Karpas-422 (cell line): ENCODE measurements at regions not wholly inside any gene's neighbourhood (a gene's known extent, or its start where the extent isn't known, plus 50 kb on each side); places are given as distances from the start of the nearest gene placed in this dataset.

Experiments used
- DNase-seq: peaks from one replicate; pipeline ENCODE4 v3.0.0-alpha.2; 2015
- H2AFZ ChIP-seq: fragments of 200-600 bp; sonication (generic); 2 replicates; pipeline ENCODE4 v1.6.1; 2014; ENCODE audit warnings: antibody characterized with exemption, low read length, mixed read lengths
- H3K27ac ChIP-seq: fragments of 200-600 bp; sonication (generic); 2 replicates; pipeline ENCODE4 v1.5.1; 2014; ENCODE audit warnings: mild to moderate bottlenecking, low read length, moderate library complexity
- H3K27me3 ChIP-seq: fragments of 200-600 bp; sonication (generic); 2 replicates; pipeline ENCODE4 v1.6.1; 2014; ENCODE audit warnings: low read length, mixed read lengths
- H3K36me3 ChIP-seq: fragments of 200-600 bp; sonication (generic); 2 replicates; pipeline ENCODE4 v1.6.1; 2014; ENCODE audit warnings: low read length, mixed read lengths; ENCODE audit not compliant: insufficient read depth
- H3K4me1 ChIP-seq: fragments of 200-600 bp; sonication (generic); 2 replicates; pipeline ENCODE4 v1.6.1; 2014; ENCODE audit warnings: mild to moderate bottlenecking, low read length, mixed read lengths
- H3K4me2 ChIP-seq: fragments of 200-600 bp; sonication (generic); 2 replicates; pipeline ENCODE4 v1.6.1; 2014; ENCODE audit warnings: low read length, low read depth, mild to moderate bottlenecking; ENCODE audit not compliant: poor library complexity, severe bottlenecking
- H3K4me3 ChIP-seq: fragments of 200-600 bp; sonication (generic); 2 replicates; pipeline ENCODE4 v1.5.1; 2014; ENCODE audit warnings: mild to moderate bottlenecking, antibody characterized with exemption, low read length, mixed read lengths
- H3K79me2 ChIP-seq: fragments of 200-600 bp; sonication (generic); 2 replicates; pipeline ENCODE4 v1.6.1; 2014; ENCODE audit warnings: mild to moderate bottlenecking, low read length, mixed read lengths
- H3K9ac ChIP-seq: fragments of 200-600 bp; sonication (generic); 2 replicates; pipeline ENCODE4 v1.6.0; 2014; ENCODE audit warnings: low read length
- H3K9me2 ChIP-seq: fragments of 200-600 bp; sonication (generic), shearing (Covaris generic); replicated peaks from 2 replicates; pipeline ENCODE4 v1.6.0; 2014; ENCODE audit warnings: mild to moderate bottlenecking, low read length, moderate library complexity; ENCODE audit not compliant: insufficient read depth
- H3K9me3 ChIP-seq: fragments of 300-700, 200-600 bp; sonication (generic); 2 replicates; pipeline ENCODE4 v1.6.1; 2014; ENCODE audit warnings: low read length, mixed read lengths
- H4K20me1 ChIP-seq: fragments of 200-600 bp; sonication (generic); 2 replicates; pipeline ENCODE4 v1.6.1; 2014; ENCODE audit warnings: mild to moderate bottlenecking, antibody characterized with exemption, low read length, low read depth; ENCODE audit not compliant: insufficient read depth

GRCh38 chr18:73613706-73614340 lies 533.8 kb downstream of the FBXO15 start:
- no peak overlapping the region for H2AFZ ChIP-seq
- no peaks in the 10 kb centered on the region for H3K79me2 ChIP-seq
- H3K36me3 ChIP-seq: no peaks in the 10 kb centered on the region
- no peak for DNase-seq
- no peak overlapping the region for H3K27ac ChIP-seq
- H3K9ac ChIP-seq: no peak overlapping the region
- no peaks in the 10 kb centered on the region for H3K27me3 ChIP-seq
- no peaks in the 10 kb centered on the region for H4K20me1 ChIP-seq
- H3K4me2 ChIP-seq: no peak overlapping the region
- no peaks in the 10 kb centered on the region for H3K9me2 ChIP-seq
- no peak overlapping the region for H3K4me3 ChIP-seq
- H3K4me1 ChIP-seq: no peaks in the 10 kb centered on the region
- H3K9me3 ChIP-seq: peaks cover 55% of the 10 kb centered on the region

- Histone ChIP-seq H3K27ac (no peak overlapping the region), H3K27me3 (no peaks in the 10 kb centered on the region), H3K36me3 (no peaks in the 10 kb centered on the region), H3K9ac (no peak overlapping the region), H3K4me3 (no peak overlapping the region), H2AFZ (no peak overlapping the region), H3K9me3 (peaks cover 51% of the 10 kb centered on the region), H3K79me2 (no peaks in the 10 kb centered on the region), H3K4me1 (no peaks in the 10 kb centered on the region), H4K20me1 (no peaks in the 10 kb centered on the region), H3K4me2 (no peak overlapping the region), H3K9me2 (no peaks in the 10 kb centered on the region; the same call in 1 of the 2 replicates)
- DNase-seq: no peak
Measured at GRCh38 chr18:73597832-73598615, 549.6 kb downstream of the FBXO15 start.

- H3K9ac ChIP-seq: no peak overlapping the region
- no peak overlapping the region for H3K4me3 ChIP-seq
- no peak overlapping the region for H3K4me2 ChIP-seq
- no peaks in the 10 kb centered on the region for H3K79me2 ChIP-seq
- H3K27ac ChIP-seq: no peak overlapping the region
- no peaks in the 10 kb centered on the region for H3K36me3 ChIP-seq
- no peaks in the 10 kb centered on the region for H4K20me1 ChIP-seq
- peaks cover 63% of the 10 kb centered on the region for H3K9me3 ChIP-seq
- no peaks in the 10 kb centered on the region for H3K9me2 ChIP-seq
- H3K4me1 ChIP-seq: no peaks in the 10 kb centered on the region
- no peaks in the 10 kb centered on the region for H3K27me3 ChIP-seq
- no peak overlapping the region for H2AFZ ChIP-seq
- no peak for DNase-seq
Measured at GRCh38 chr18:73594749-73595148, 552.9 kb downstream of the FBXO15 start.

GRCh38 chr18:73593207-73593606 lies 554.4 kb downstream of the FBXO15 start:
- no peak overlapping the region for H3K9ac ChIP-seq
- DNase-seq: no peak
- H4K20me1 ChIP-seq: no peaks in the 10 kb centered on the region
- no peak overlapping the region for H3K27ac ChIP-seq
- H3K36me3 ChIP-seq: no peaks in the 10 kb centered on the region
- H3K4me3 ChIP-seq: no peak overlapping the region
- H3K79me2 ChIP-seq: no peaks in the 10 kb centered on the region
- H3K9me2 ChIP-seq: no peaks in the 10 kb centered on the region
- H3K27me3 ChIP-seq: no peaks in the 10 kb centered on the region
- no peaks in the 10 kb centered on the region for H3K4me1 ChIP-seq
- H3K9me3 ChIP-seq: peaks cover 58% of the 10 kb centered on the region
- H3K4me2 ChIP-seq: no peak overlapping the region
- no peak overlapping the region for H2AFZ ChIP-seq

GRCh38 chr18:73590950-73591349 lies 556.7 kb downstream of the FBXO15 start:
- Histone ChIP-seq H3K9me2 (no peaks in the 10 kb centered on the region), H3K4me2 (no peak overlapping the region), H3K79me2 (no peaks in the 10 kb centered on the region), H3K9me3 (peaks cover 59% of the 10 kb centered on the region), H3K4me1 (no peaks in the 10 kb centered on the region), H3K27ac (no peak overlapping the region), H3K27me3 (no peaks in the 10 kb centered on the region), H2AFZ (no peak overlapping the region), H3K36me3 (no peaks in the 10 kb centered on the region), H3K9ac (no peak overlapping the region), H3K4me3 (no peak overlapping the region), H4K20me1 (no peaks in the 10 kb centered on the region)
- no peak for DNase-seq

GRCh38 chr18:73579698-73580097 lies 567.9 kb downstream of the FBXO15 start:
- H2AFZ ChIP-seq: no peak overlapping the region
- H3K9me3 ChIP-seq: peaks cover 69% of the 10 kb centered on the region
- no peak overlapping the region for H3K27ac ChIP-seq
- H3K4me2 ChIP-seq: no peak overlapping the region
- no peaks in the 10 kb centered on the region for H4K20me1 ChIP-seq
- H3K79me2 ChIP-seq: no peaks in the 10 kb centered on the region
- no peak overlapping the region for H3K4me3 ChIP-seq
- H3K36me3 ChIP-seq: no peaks in the 10 kb centered on the region
- no peaks in the 10 kb centered on the region for H3K9me2 ChIP-seq
- no peak for DNase-seq
- H3K4me1 ChIP-seq: no peaks in the 10 kb centered on the region
- H3K27me3 ChIP-seq: no peaks in the 10 kb centered on the region
- no peak overlapping the region for H3K9ac ChIP-seq

GRCh38 chr18:73577365-73577764 lies 570.3 kb downstream of the FBXO15 start:
- H3K4me2 ChIP-seq: no peak overlapping the region
- H3K4me3 ChIP-seq: no peak overlapping the region
- no peak overlapping the region for H3K27ac ChIP-seq
- no peak for DNase-seq
- no peaks in the 10 kb centered on the region for H4K20me1 ChIP-seq
- H3K9me2 ChIP-seq: no peaks in the 10 kb centered on the region
- peaks cover 53% of the 10 kb centered on the region for H3K9me3 ChIP-seq
- no peaks in the 10 kb centered on the region for H3K36me3 ChIP-seq
- no peaks in the 10 kb centered on the region for H3K79me2 ChIP-seq
- H3K4me1 ChIP-seq: no peaks in the 10 kb centered on the region
- no peak overlapping the region for H2AFZ ChIP-seq
- no peaks in the 10 kb centered on the region for H3K27me3 ChIP-seq
- H3K9ac ChIP-seq: no peak overlapping the region

GRCh38 chr18:73563901-73564472 lies 583.6 kb downstream of the FBXO15 start:
- no peak overlapping the region for H3K4me2 ChIP-seq
- no peaks in the 10 kb centered on the region for H4K20me1 ChIP-seq
- no peak overlapping the region for H3K27ac ChIP-seq
- no peaks in the 10 kb centered on the region for H3K27me3 ChIP-seq
- H3K36me3 ChIP-seq: no peaks in the 10 kb centered on the region
- H3K4me3 ChIP-seq: no peak overlapping the region
- DNase-seq: no peak
- no peak overlapping the region for H3K9ac ChIP-seq
- H3K9me3 ChIP-seq: peaks cover 28% of the 10 kb centered on the region
- no peaks in the 10 kb centered on the region for H3K4me1 ChIP-seq
- H2AFZ ChIP-seq: no peak overlapping the region
- H3K9me2 ChIP-seq: no peaks in the 10 kb centered on the region
- no peaks in the 10 kb centered on the region for H3K79me2 ChIP-seq
